ENCODE measurements at regions not wholly inside any gene's neighbourhood (a gene's known extent, or its start where the extent isn't known, plus 50 kb on each side); places are given as distances from the start of the nearest gene placed in this dataset.

DNA sequence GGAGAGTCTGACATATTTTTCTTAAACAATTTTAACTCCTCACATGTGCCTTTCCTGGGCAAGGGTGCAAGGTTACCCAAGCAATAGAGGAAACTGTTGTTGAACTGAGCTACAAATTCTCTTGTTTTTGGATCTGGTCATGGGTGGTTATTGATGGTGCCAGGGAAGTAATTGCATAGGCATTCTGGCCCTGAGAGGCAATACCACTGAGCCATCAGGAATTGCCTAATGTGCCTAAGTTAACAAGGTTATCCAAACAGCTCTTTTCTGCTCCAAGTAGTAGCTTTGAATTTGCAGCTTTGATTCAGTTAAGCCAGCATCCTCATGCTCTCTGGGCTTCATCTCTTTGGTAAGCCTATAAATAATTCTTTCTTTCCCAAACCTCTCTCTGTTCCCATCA is 266.0 kb upstream of the BTBD3 start:
- TF ChIP-seq, protein P1, sequence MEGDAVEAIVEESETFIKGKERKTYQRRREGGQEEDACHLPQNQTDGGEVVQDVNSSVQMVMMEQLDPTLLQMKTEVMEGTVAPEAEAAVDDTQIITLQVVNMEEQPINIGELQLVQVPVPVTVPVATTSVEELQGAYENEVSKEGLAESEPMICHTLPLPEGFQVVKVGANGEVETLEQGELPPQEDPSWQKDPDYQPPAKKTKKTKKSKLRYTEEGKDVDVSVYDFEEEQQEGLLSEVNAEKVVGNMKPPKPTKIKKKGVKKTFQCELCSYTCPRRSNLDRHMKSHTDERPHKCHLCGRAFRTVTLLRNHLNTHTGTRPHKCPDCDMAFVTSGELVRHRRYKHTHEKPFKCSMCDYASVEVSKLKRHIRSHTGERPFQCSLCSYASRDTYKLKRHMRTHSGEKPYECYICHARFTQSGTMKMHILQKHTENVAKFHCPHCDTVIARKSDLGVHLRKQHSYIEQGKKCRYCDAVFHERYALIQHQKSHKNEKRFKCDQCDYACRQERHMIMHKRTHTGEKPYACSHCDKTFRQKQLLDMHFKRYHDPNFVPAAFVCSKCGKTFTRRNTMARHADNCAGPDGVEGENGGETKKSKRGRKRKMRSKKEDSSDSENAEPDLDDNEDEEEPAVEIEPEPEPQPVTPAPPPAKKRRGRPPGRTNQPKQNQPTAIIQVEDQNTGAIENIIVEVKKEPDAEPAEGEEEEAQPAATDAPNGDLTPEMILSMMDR (IDR thresholded peaks at IDR 0.05; ENCODE audit: insufficient read depth, low read depth, low read length): no peak
- no peak for TF ChIP-seq EZH2 (IDR thresholded peaks at IDR 0.05; ENCODE audit: insufficient read depth, low read length)
